Colonic mucosa (tissue), 4 donors: ENCODE measurements at regions not wholly inside any gene's neighbourhood (a gene's known extent, or its start where the extent isn't known, plus 50 kb on each side); places are given as distances from the start of the nearest gene placed in this dataset.
A peak's percentile ranks its signal among the peaks of the same experiment; 100 is the strongest.

Experiments used
- DNase-seq: peaks from one replicate; pipeline ENCODE4 v3.0.0-alpha.2; 2020
- H3K27ac ChIP-seq: fragments of 200-600 bp; one replicate; pipeline ENCODE4 v1.8.0; 2021
- H3K27me3 ChIP-seq: fragments of 200-600 bp; one replicate; pipeline ENCODE4 v1.8.0; 2021
- H3K36me3 ChIP-seq: fragments of 200-600 bp; one replicate; pipeline ENCODE4 v1.8.0; 2021
- H3K4me1 ChIP-seq: fragments of 200-600 bp; one replicate; pipeline ENCODE4 v1.8.0; 2021; ENCODE audit warnings: mild to moderate bottlenecking
- H3K4me3 ChIP-seq: fragments of 200-600 bp; one replicate; pipeline ENCODE4 v1.8.0; 2021
- H3K9ac ChIP-seq, 2 donors: one replicate each; pipeline ENCODE4 v1.7.0; 2013; ENCODE audit warnings: control low read depth in 2 of 2, low read depth in 2 of 2, low read length in 2 of 2
- H3K9me3 ChIP-seq: fragments of 200-600 bp; one replicate; pipeline ENCODE4 v1.8.0; 2021
- intact Hi-C: fragments of 100-400 bp; cut with DNase I; formaldehyde crosslinking; loops from one replicate; pipeline ENCODE4 v1.14.1; 2022
- TF ChIP-seq, protein P1 (sequence below): fragments of 200-600 bp; IDR thresholded peaks from one replicate; pipeline ENCODE4 v1.8.0; 2022; ENCODE audit warnings: antibody characterized with exemption, mild to moderate bottlenecking
- donor health status: healthy.
- donor health status: DM: no; HTN: no; CAD: no.
- donor health status: DM: no; HTN: no; CAD: no.

DNA sequence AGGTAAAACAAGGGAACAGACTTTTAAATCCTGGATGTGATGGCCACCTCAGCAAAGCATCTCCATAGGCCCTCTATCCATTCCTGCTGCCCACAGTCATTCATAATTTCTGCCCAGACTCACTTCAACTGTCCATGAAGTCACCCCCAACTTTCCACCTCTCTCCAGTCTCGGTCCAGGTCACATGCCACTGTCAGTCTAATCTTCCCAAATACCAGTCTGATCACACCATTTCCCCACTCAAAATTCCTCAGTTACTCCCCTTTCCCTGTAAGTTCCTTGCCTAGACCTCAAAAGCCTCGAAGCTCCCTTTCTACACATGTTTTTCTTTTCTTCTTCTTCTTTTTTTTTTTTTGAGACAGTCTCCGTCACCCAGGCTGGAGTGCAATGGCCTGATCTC is 51.2 kb upstream of the HOPX start:
- H3K4me1 ChIP-seq, result no peaks in the 10 kb centered on the region
- H3K9me3 ChIP-seq, result no peaks in the 10 kb centered on the region
- H3K27ac ChIP-seq, result no peak overlapping the region
- TF ChIP-seq, protein P1, sequence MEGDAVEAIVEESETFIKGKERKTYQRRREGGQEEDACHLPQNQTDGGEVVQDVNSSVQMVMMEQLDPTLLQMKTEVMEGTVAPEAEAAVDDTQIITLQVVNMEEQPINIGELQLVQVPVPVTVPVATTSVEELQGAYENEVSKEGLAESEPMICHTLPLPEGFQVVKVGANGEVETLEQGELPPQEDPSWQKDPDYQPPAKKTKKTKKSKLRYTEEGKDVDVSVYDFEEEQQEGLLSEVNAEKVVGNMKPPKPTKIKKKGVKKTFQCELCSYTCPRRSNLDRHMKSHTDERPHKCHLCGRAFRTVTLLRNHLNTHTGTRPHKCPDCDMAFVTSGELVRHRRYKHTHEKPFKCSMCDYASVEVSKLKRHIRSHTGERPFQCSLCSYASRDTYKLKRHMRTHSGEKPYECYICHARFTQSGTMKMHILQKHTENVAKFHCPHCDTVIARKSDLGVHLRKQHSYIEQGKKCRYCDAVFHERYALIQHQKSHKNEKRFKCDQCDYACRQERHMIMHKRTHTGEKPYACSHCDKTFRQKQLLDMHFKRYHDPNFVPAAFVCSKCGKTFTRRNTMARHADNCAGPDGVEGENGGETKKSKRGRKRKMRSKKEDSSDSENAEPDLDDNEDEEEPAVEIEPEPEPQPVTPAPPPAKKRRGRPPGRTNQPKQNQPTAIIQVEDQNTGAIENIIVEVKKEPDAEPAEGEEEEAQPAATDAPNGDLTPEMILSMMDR, result no peak
- no peak for DNase-seq
- no peaks in the 10 kb centered on the region for H3K36me3 ChIP-seq
- no peaks in the 10 kb centered on the region for H3K27me3 ChIP-seq
- H3K9ac ChIP-seq, result no peak overlapping the region
- H3K4me3 ChIP-seq, result no peak overlapping the region
- intact Hi-C loops, result no loop called here

DNA sequence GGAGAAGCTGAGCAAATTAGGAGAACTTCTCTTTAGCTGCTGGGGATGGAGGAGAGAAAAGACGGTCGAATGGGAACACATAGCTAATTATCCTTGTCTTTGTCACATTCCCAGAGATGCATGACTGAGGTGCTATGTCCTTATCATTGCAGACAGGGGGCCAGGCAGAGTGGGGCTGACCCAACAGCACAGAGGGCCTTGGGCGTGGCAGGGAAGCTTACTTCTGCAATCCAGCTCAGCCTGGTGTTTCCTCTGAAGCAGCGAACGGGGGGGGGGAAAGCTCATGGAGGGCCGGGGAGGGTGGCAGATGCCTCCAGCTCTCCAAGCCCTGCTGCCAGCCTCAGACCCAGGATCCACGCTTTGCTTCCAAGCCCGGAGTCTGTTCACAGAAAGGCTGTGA is 50.8 kb upstream of the HOPX start:
- Histone ChIP-seq H3K36me3 (no peaks in the 10 kb centered on the region), H3K4me3 (no peak overlapping the region), H3K27ac (no peak overlapping the region), H3K4me1 (no peaks in the 10 kb centered on the region), H3K9me3 (no peaks in the 10 kb centered on the region), H3K9ac (no peak overlapping the region), H3K27me3 (no peaks in the 10 kb centered on the region)
- intact Hi-C loops, result no loop called here
- peak; percentile 23 for DNase-seq
- TF ChIP-seq, protein P1, result no peak
